ENCODE measurements at regions not wholly inside any gene's neighbourhood (a gene's known extent, or its start where the extent isn't known, plus 50 kb on each side); places are given as distances from the start of the nearest gene placed in this dataset.

- Histone ChIP-seq H3K4me1 (peaks cover 0 to 9% (median 0%) of the 10 kb centered on the region in 4 donors), H3K27me3 (no peaks in the 10 kb centered on the region), H3K4me3 (no peak overlapping the region), H3K27ac (no peak overlapping the region), H3K9me3 (no peaks in the 10 kb centered on the region), H3K36me3 (no peaks in the 10 kb centered on the region)
- no peak for ATAC-seq
- DNase-seq, result no peak
- intact Hi-C loops (cut with DNase I), result loop anchor here (10.0 kb wide), 1 partner anchor 284 kb away; no protein-coding TSS in a partner anchor
- TF ChIP-seq POLR2A (IDR thresholded peaks at IDR 0.05), result no peak
- TF ChIP-seq, protein P1, sequence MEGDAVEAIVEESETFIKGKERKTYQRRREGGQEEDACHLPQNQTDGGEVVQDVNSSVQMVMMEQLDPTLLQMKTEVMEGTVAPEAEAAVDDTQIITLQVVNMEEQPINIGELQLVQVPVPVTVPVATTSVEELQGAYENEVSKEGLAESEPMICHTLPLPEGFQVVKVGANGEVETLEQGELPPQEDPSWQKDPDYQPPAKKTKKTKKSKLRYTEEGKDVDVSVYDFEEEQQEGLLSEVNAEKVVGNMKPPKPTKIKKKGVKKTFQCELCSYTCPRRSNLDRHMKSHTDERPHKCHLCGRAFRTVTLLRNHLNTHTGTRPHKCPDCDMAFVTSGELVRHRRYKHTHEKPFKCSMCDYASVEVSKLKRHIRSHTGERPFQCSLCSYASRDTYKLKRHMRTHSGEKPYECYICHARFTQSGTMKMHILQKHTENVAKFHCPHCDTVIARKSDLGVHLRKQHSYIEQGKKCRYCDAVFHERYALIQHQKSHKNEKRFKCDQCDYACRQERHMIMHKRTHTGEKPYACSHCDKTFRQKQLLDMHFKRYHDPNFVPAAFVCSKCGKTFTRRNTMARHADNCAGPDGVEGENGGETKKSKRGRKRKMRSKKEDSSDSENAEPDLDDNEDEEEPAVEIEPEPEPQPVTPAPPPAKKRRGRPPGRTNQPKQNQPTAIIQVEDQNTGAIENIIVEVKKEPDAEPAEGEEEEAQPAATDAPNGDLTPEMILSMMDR (IDR thresholded peaks at IDR 0.05), result no peak
Observed at GRCh38 chr17:73718362-73718761, 74.1 kb upstream of the SDK2 start.

DNA sequence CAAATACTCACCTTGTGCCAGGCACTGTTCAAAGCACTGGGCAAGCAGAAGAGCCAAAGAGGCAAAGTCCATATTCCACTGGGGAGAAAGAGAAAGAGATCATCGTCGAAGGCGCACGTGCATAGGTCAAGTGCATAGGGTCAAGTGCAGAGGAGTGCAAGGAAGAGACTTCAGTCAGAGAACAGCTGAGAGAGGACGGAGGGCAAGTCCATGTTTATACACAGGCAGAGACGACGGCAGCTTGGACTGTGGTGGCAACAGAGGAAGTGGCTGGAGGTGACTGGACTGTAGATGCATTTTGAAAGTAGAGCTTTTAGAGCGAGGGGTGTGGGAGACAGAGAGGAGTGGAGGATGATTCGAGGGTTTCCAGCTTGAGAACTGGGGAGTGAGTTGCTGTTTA is 74.7 kb upstream of the SDK2 start:
- 22% methylated on average over 9 of the region's 9 CpGs for WGBS (ENCODE audit: insufficient coverage, low coverage, low lambda C conversion rate, missing lambda C conversion rate)
- Histone ChIP-seq H3K27me3 (no peaks in the 10 kb centered on the region), H3K27ac (no peak overlapping the region), H3K36me3 (no peaks in the 10 kb centered on the region), H3K4me3 (no peak overlapping the region), H3K9me3 (no peaks in the 10 kb centered on the region), H3K4me1 (peaks cover 0 to 9% (median 0%) of the 10 kb centered on the region in 4 donors)
- DNase-seq (peak in 1 of 3 donors; percentile 55), ATAC-seq (peak; percentile 63 to 84 (median 78))
- TF ChIP-seq, protein P1 (IDR thresholded peaks at IDR 0.05), result no peak
- no peak for TF ChIP-seq POLR2A (IDR thresholded peaks at IDR 0.05)
- intact Hi-C loops (cut with DNase I), result loop anchor here (10.0 kb wide), 1 partner anchor 284 kb away; no protein-coding TSS in a partner anchor

DNA sequence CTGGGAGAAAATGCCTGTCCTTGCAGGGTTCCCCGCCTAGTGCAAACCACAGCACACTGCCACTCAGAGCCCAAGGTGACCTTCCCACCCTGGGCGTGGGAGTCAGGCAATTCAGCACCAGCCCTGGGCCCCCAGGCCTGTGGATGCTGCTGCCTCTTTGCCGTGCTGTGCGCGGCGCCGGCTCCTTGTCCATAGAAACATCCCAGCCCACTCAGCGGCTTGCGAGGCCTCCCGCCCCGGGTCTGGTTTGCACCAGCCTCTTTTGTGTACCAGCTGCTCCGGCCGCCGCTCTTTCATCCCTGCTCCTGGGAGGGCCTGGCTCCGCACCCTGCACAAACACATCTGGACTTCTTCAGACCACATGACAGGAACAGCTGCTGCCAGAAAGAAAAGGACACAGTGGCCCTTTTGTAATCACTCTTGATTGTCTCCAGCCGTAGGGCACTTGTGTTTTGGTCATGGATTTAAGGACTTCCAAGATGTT is 75.4 kb upstream of the SDK2 start:
- no peak for ATAC-seq

DNA sequence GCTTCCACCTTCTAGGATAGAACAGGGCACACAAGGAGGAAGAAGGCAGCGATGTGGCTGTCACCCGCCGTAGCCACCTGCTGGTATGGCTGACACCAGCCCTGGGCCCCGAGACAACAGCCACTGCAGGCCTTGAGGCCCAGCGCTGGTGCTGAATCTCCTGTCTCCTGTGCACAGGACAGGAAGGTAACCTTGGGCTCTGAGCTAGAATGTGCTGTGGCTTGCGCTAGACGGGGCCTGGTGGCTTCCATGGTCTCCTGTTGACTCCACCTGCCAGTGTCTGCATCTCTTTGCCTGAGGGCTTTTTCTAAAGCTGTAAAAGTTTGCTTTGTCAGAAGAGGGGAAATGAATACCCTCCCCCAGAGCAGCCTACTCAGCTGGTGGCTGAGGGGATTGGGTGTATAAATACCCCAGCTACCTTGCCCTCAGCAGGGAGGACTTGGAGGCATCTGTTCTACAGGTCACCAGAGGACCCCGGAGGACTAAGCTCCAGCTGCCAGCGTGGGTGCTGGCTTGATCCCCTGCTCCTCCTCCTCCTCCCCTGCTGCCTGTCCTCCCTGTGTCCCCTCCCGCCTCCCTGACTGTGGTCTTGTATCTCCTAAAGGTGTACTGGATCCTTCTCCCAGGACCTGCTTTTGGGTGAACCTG is 76.1 kb upstream of the SDK2 start:
- H3K27me3 ChIP-seq, result no peaks in the 10 kb centered on the region
- ATAC-seq, result peak in 1 of 4 donors; percentile 28
- no peak overlapping the region for H3K27ac ChIP-seq
- H3K36me3 ChIP-seq, result no peaks in the 10 kb centered on the region
- TF ChIP-seq, protein P1 (IDR thresholded peaks at IDR 0.05), result no peak
- no peak for TF ChIP-seq POLR2A (IDR thresholded peaks at IDR 0.05)
- 94% methylated on average over 3 of the region's 10 CpGs for WGBS (ENCODE audit: insufficient coverage, low coverage, low lambda C conversion rate, missing lambda C conversion rate)
- peaks cover 0 to 9% (median 0%) of the 10 kb centered on the region in 4 donors for H3K4me1 ChIP-seq
- intact Hi-C loops (cut with DNase I), result no loop called here
- DNase-seq, result no peak
- H3K4me3 ChIP-seq, result no peak overlapping the region
- H3K9me3 ChIP-seq, result no peaks in the 10 kb centered on the region

More for the DNA sequence above, 75.4 kb upstream of the SDK2 start:
- Histone ChIP-seq H3K27me3 (no peaks in the 10 kb centered on the region), H3K36me3 (no peaks in the 10 kb centered on the region), H3K27ac (no peak overlapping the region), H3K9me3 (no peaks in the 10 kb centered on the region), H3K4me1 (peaks cover 0 to 9% (median 0%) of the 10 kb centered on the region in 4 donors), H3K4me3 (no peak overlapping the region)
- WGBS (ENCODE audit: insufficient coverage, low coverage, low lambda C conversion rate, missing lambda C conversion rate), result no CpG with 5 or more reads among the region's 16 CpGs
- intact Hi-C loops (cut with DNase I), result loop anchor here (10.0 kb wide), 1 partner anchor 285 kb away; no protein-coding TSS in a partner anchor
- no peak for TF ChIP-seq POLR2A (IDR thresholded peaks at IDR 0.05)
- TF ChIP-seq, protein P1 (IDR thresholded peaks at IDR 0.05), result no peak
- no peak for DNase-seq

Data from right lobe of liver (tissue), 6 donors.